ENCODE measurements at regions not wholly inside any gene's neighbourhood (a gene's known extent, or its start where the extent isn't known, plus 50 kb on each side); places are given as distances from the start of the nearest gene placed in this dataset.

GRCh38 chr22:48607901-48608662 lies 1219.6 kb downstream of the BRD1 start:
- H3K36me3 ChIP-seq (ENCODE audit: insufficient read depth, low read length) = no peaks in the 10 kb centered on the region; the same call in 1 of the 2 replicates
- no peak overlapping the region for H3K27ac ChIP-seq
- DNase-seq (ENCODE audit: low read depth, low spot score) = no peak
- no peak overlapping the region for H3K4me3 ChIP-seq
- no peaks in the 10 kb centered on the region for H3K9me3 ChIP-seq (ENCODE audit: low read depth, low read length)
- no peak for TF ChIP-seq EZH2 (IDR thresholded peaks at IDR 0.05)
- no peak overlapping the region for H3K9ac ChIP-seq (ENCODE audit: insufficient read length)

DNA sequence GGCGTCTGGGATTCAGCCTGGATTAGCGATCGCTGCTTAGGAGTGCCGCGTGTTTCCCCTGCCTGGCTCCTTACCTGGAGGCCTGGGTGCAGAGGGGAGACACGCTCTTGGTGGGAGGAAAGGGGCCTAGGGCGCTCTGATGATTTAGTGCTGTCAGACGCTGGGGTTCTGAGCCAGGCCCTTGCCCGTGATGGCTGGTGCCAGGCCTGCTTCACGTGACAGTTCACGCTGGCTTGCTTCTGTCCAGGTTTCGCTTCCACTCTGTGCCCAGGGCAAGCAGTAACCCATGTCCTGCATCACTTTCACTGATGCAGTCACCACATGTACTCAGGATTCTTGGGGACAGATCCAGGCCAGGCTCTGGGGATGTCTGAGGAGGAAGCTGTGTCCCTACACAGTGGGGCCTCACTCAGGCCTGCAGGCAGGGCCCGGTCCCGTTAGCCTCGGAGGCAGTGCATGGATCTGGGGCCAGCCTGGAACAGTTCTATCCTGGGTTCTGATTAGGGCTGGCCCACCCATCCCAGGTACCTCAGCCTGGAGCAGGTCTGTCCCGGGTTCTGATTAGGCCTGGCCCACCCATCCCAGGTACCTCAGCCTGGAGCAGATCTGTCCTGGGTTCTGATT lies 1220.9 kb downstream of the BRD1 start:
- Histone ChIP-seq H3K9me3 (ENCODE audit: low read depth, low read length) (no peaks in the 10 kb centered on the region), H3K9ac (ENCODE audit: insufficient read length) (no peak overlapping the region), H3K36me3 (ENCODE audit: insufficient read depth, low read length) (no peaks in the 10 kb centered on the region; the same call in 1 of the 2 replicates), H3K4me3 (no peak overlapping the region), H3K27ac (no peak overlapping the region)
- DNase-seq (ENCODE audit: low read depth, low spot score) = no peak
- no peak for TF ChIP-seq FOXP2 (optimal IDR thresholded peaks at IDR 0.05; ENCODE audit: control extremely low read depth, extremely low read length, insufficient read depth)
- TF ChIP-seq POLR2AphosphoS5 (IDR thresholded peaks at IDR 0.05; ENCODE audit: borderline replicate concordance, low read depth, low read length) = no peak
- TF ChIP-seq EZH2 (IDR thresholded peaks at IDR 0.05) = no peak

DNA sequence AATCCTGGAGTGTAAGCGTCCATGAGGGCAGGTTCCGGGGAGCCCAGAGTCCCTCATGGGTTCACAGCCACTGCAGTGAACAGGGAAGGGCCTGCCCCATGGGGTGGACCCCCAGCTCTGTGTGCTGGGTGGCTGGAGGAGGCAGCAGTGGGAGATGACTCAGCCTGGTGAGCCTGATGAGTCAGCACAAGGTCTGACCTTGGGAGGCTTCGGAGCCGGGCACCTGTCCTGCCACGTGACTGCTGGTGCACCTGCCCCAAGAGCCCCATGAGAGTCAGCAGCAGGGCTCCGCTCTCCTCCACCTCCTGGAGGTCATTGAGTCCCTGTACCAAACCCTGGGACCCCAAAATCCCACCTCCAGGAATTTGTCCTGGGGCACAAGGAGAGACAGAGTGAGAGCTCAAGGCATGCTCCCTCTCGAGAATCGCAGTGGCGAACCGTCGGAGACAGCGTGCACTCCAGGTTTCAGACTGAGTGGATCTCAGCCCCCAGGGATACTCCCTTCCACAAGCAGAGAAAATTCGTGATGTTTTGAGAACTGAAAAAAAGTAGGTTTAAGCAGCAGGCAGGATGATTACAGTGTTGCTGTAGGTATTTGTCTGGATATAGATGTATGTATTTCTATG lies 1221.7 kb downstream of the BRD1 start:
- Histone ChIP-seq H3K4me3 (no peak overlapping the region), H3K27ac (no peak overlapping the region; the same call in 1 of the 2 replicates), H3K9me3 (ENCODE audit: low read depth, low read length) (no peaks in the 10 kb centered on the region), H3K9ac (ENCODE audit: insufficient read length) (no peak overlapping the region), H3K36me3 (ENCODE audit: insufficient read depth, low read length) (no peaks in the 10 kb centered on the region; the same call in 1 of the 2 replicates)
- DNase-seq (ENCODE audit: low read depth, low spot score) = no peak
- no peak for TF ChIP-seq FOXP2 (optimal IDR thresholded peaks at IDR 0.05; ENCODE audit: control extremely low read depth, extremely low read length, insufficient read depth)
- TF ChIP-seq EZH2 (IDR thresholded peaks at IDR 0.05) = no peak
- no peak for TF ChIP-seq POLR2AphosphoS5 (IDR thresholded peaks at IDR 0.05; ENCODE audit: borderline replicate concordance, low read depth, low read length)

- H3K36me3 ChIP-seq (ENCODE audit: insufficient read depth, low read length) = no peaks in the 10 kb centered on the region; the same call in 1 of the 2 replicates
- TF ChIP-seq POLR2AphosphoS5 (IDR thresholded peaks at IDR 0.05; ENCODE audit: borderline replicate concordance, low read depth, low read length) (no peak), EZH2 (IDR thresholded peaks at IDR 0.05) (no peak), FOXP2 (optimal IDR thresholded peaks at IDR 0.05; ENCODE audit: control extremely low read depth, extremely low read length, insufficient read depth) (no peak)
- DNase-seq (ENCODE audit: low read depth, low spot score) = no peak
- no peak overlapping the region for H3K4me3 ChIP-seq
- no peak overlapping the region for H3K27ac ChIP-seq
- no peaks in the 10 kb centered on the region for H3K9me3 ChIP-seq (ENCODE audit: low read depth, low read length)
- H3K9ac ChIP-seq (ENCODE audit: insufficient read length) = no peak overlapping the region
Observed at GRCh38 chr22:48605125-48605524, 1222.5 kb downstream of the BRD1 start.

GRCh38 chr22:48603621-48604320 lies 1223.9 kb downstream of the BRD1 start:
- H3K9ac ChIP-seq (ENCODE audit: insufficient read length) = no peak overlapping the region
- no peaks in the 10 kb centered on the region for H3K9me3 ChIP-seq (ENCODE audit: low read depth, low read length)
- H3K36me3 ChIP-seq (ENCODE audit: insufficient read depth, low read length) = no peaks in the 10 kb centered on the region; the same call in 1 of the 2 replicates
- TF ChIP-seq EZH2 (IDR thresholded peaks at IDR 0.05) = no peak
- no peak for TF ChIP-seq POLR2AphosphoS5 (IDR thresholded peaks at IDR 0.05; ENCODE audit: borderline replicate concordance, low read depth, low read length)
- TF ChIP-seq FOXP2 (optimal IDR thresholded peaks at IDR 0.05; ENCODE audit: control extremely low read depth, extremely low read length, insufficient read depth) = no peak
- DNase-seq (ENCODE audit: low read depth, low spot score) = no peak
- H3K27ac ChIP-seq = no peak overlapping the region
- no peak overlapping the region for H3K4me3 ChIP-seq

GRCh38 chr22:48602805-48603518 lies 1224.7 kb downstream of the BRD1 start:
- no peaks in the 10 kb centered on the region for H3K9me3 ChIP-seq (ENCODE audit: low read depth, low read length)
- H3K27ac ChIP-seq = no peak overlapping the region
- DNase-seq (ENCODE audit: low read depth, low spot score) = no peak
- TF ChIP-seq POLR2AphosphoS5 (IDR thresholded peaks at IDR 0.05; ENCODE audit: borderline replicate concordance, low read depth, low read length) = no peak
- TF ChIP-seq EZH2 (IDR thresholded peaks at IDR 0.05) = no peak
- TF ChIP-seq FOXP2 (optimal IDR thresholded peaks at IDR 0.05; ENCODE audit: control extremely low read depth, extremely low read length, insufficient read depth) = no peak
- H3K36me3 ChIP-seq (ENCODE audit: insufficient read depth, low read length) = peaks cover 4% of the 10 kb centered on the region; the same call in 1 of the 2 replicates
- no peak overlapping the region for H3K4me3 ChIP-seq
- H3K9ac ChIP-seq (ENCODE audit: insufficient read length) = no peak overlapping the region

GRCh38 chr22:48600681-48601080 lies 1227.0 kb downstream of the BRD1 start:
- Histone ChIP-seq H3K9me3 (ENCODE audit: low read depth, low read length) (no peaks in the 10 kb centered on the region), H3K36me3 (ENCODE audit: insufficient read depth, low read length) (peaks cover 26% of the 10 kb centered on the region), H3K4me3 (no peak overlapping the region), H3K9ac (ENCODE audit: insufficient read length) (no peak overlapping the region), H3K27ac (no peak overlapping the region)
- no peak for DNase-seq (ENCODE audit: low read depth, low spot score)
- TF ChIP-seq FOXP2 (optimal IDR thresholded peaks at IDR 0.05; ENCODE audit: control extremely low read depth, extremely low read length, insufficient read depth) = no peak
- no peak for TF ChIP-seq EZH2 (IDR thresholded peaks at IDR 0.05)
- no peak for TF ChIP-seq POLR2AphosphoS5 (IDR thresholded peaks at IDR 0.05; ENCODE audit: borderline replicate concordance, low read depth, low read length)
